ENCODE measurements at regions not wholly inside any gene's neighbourhood (a gene's known extent, or its start where the extent isn't known, plus 50 kb on each side); places are given as distances from the start of the nearest gene placed in this dataset.

DNA sequence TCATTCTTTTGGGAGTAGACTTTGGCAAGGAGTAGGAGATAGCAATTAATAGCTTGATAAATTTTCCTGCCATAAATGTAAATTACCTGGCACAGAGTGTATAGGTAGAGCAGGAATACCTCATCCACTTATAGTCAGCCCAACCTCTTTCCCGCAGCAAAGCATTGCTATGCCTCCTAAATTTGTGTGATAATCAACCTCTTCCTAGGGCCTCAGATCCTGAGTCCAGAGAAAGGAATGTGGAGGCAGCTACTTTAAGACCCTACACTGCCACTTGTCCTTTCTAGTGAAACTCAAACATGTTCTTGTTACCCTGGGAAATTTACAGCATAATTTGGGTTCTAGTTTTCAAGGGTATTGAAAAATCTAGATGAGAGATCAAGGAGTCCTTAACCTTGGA lies 919.0 kb downstream of the RAPGEF2 start:
- Mint-ChIP-seq H3K4me3 (no peak overlapping the region), H3K27me3 (ENCODE audit: low read depth) (no peaks in the 10 kb centered on the region), H3K4me1 (no peaks in the 10 kb centered on the region), H3K27ac (ENCODE audit: unreplicated experiment) (no peak overlapping the region), H3K9me3 (peaks cover 12% of the 10 kb centered on the region), H3K36me3 (ENCODE audit: low read depth) (no peaks in the 10 kb centered on the region)
- DNase-seq (ENCODE audit: low read depth, low spot score) = no peak
- TF ChIP-seq, protein P1, sequence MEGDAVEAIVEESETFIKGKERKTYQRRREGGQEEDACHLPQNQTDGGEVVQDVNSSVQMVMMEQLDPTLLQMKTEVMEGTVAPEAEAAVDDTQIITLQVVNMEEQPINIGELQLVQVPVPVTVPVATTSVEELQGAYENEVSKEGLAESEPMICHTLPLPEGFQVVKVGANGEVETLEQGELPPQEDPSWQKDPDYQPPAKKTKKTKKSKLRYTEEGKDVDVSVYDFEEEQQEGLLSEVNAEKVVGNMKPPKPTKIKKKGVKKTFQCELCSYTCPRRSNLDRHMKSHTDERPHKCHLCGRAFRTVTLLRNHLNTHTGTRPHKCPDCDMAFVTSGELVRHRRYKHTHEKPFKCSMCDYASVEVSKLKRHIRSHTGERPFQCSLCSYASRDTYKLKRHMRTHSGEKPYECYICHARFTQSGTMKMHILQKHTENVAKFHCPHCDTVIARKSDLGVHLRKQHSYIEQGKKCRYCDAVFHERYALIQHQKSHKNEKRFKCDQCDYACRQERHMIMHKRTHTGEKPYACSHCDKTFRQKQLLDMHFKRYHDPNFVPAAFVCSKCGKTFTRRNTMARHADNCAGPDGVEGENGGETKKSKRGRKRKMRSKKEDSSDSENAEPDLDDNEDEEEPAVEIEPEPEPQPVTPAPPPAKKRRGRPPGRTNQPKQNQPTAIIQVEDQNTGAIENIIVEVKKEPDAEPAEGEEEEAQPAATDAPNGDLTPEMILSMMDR (conservative IDR thresholded peaks at IDR 0.05) = no peak

- no peak overlapping the region for H3K4me3 Mint-ChIP-seq
- H3K27me3 Mint-ChIP-seq (ENCODE audit: low read depth) = no peaks in the 10 kb centered on the region
- TF ChIP-seq, protein P1 (conservative IDR thresholded peaks at IDR 0.05) = no peak
- no peaks in the 10 kb centered on the region for H3K36me3 Mint-ChIP-seq (ENCODE audit: low read depth)
- no peaks in the 10 kb centered on the region for H3K4me1 Mint-ChIP-seq
- H3K9me3 Mint-ChIP-seq = no peaks in the 10 kb centered on the region
- H3K27ac Mint-ChIP-seq (ENCODE audit: unreplicated experiment) = no peak overlapping the region
- DNase-seq (ENCODE audit: low read depth, low spot score) = no peak
Measured at GRCh38 chr4:160026721-160027120, 923.8 kb downstream of the RAPGEF2 start.

DNA sequence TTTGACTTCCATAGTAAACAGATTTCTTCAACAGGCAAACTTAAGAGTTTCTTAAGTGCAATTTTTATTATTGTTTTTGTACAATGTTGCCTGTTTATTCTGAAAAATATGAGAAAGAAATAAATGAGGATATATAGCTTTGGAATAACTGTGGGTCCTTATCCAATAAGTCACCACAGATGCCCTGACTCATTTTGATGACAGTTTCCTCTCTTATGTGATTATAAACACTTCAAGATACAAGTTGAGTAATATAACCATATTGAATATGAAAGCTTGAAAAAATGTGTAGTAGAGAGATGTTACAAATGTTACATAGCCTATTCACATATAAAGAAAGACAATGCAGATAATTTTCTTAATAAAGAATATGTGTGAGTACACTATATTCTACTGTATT lies 931.6 kb downstream of the RAPGEF2 start:
- no peak overlapping the region for H3K27ac Mint-ChIP-seq (ENCODE audit: unreplicated experiment)
- H3K36me3 Mint-ChIP-seq (ENCODE audit: low read depth) = no peaks in the 10 kb centered on the region
- H3K4me1 Mint-ChIP-seq = no peaks in the 10 kb centered on the region
- no peak overlapping the region for H3K4me3 Mint-ChIP-seq
- no peak for DNase-seq (ENCODE audit: low read depth, low spot score)
- TF ChIP-seq, protein P1 (conservative IDR thresholded peaks at IDR 0.05) = no peak
- H3K9me3 Mint-ChIP-seq = peaks cover 6% of the 10 kb centered on the region
- no peaks in the 10 kb centered on the region for H3K27me3 Mint-ChIP-seq (ENCODE audit: low read depth)

DNA sequence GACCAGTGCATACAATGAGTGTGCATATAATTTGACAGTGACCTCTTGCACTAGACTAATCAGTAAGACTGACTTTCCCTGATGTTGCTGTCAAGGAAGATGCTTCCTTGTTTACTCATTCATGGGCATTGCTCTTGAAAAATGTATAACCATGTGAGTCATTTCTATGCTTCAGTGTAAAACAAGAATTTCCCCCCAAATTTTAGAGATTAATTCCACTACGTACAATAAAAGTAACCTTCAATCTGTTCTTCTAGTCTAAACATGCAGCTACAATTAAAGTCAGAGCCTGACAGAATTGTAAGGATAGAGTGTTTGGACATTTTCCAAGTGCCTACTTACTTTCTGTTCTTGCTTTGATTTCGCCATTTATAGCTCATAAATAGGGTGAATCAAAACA lies 935.7 kb downstream of the RAPGEF2 start:
- TF ChIP-seq, protein P1 (conservative IDR thresholded peaks at IDR 0.05) = no peak
- Mint-ChIP-seq H3K27me3 (ENCODE audit: low read depth) (no peaks in the 10 kb centered on the region), H3K36me3 (ENCODE audit: low read depth) (no peaks in the 10 kb centered on the region), H3K9me3 (peaks cover 9% of the 10 kb centered on the region), H3K4me1 (no peaks in the 10 kb centered on the region), H3K27ac (ENCODE audit: unreplicated experiment) (no peak overlapping the region), H3K4me3 (no peak overlapping the region)
- no peak for DNase-seq (ENCODE audit: low read depth, low spot score)

DNA sequence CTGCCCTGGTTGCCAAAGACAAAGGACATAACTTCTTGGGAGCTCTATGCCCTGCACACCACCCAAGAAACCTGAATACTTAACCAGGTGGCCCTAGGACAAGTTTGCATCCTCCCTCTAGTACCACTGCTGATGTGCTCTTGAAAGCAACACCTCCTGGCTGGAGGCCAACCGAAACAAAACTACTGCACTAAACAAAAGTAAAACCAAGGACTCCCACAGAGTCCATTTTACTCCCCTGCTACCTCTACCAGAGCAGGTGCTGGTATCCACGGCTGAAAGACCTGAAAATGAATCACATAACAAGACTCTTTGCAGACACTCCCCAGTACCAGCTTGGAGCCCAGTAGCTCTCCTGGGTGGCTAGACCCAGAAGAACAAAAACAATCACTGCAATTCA lies 941.8 kb downstream of the RAPGEF2 start:
- TF ChIP-seq, protein P1 (conservative IDR thresholded peaks at IDR 0.05) = no peak
- H3K36me3 Mint-ChIP-seq (ENCODE audit: low read depth) = no peaks in the 10 kb centered on the region
- H3K4me3 Mint-ChIP-seq = no peak overlapping the region
- H3K27me3 Mint-ChIP-seq (ENCODE audit: low read depth) = no peaks in the 10 kb centered on the region
- DNase-seq (ENCODE audit: low read depth, low spot score) = no peak
- no peak overlapping the region for H3K27ac Mint-ChIP-seq (ENCODE audit: unreplicated experiment)
- no peaks in the 10 kb centered on the region for H3K4me1 Mint-ChIP-seq
- peaks cover 12% of the 10 kb centered on the region for H3K9me3 Mint-ChIP-seq

All from neural crest cell (in vitro differentiated cells).